Endothelial cell of umbilical vein (primary cell): ENCODE measurements at regions not wholly inside any gene's neighbourhood (a gene's known extent, or its start where the extent isn't known, plus 50 kb on each side); places are given as distances from the start of the nearest gene placed in this dataset.

ENCODE experiments used
- BruUV-seq: library from RNA; stranded (reverse); fragments of 400-500 nt; replicated peaks from 2 replicates; lab custom pipeline; 2021; lab: Mats Ljungman, UMichigan
- CTCF ChIA-PET: fragments of 300-600, 350-600 bp; sonication (Branson Sonifier 250); formaldehyde crosslinking; loops from one replicate; lab custom pipeline; 2021; ENCODE audit warnings: antibody characterized with exemption, inconsistent platforms; lab: Charles Lee
- POLR2A ChIA-PET: fragments of 300-600, 350-600 bp; sonication (Branson Sonifier 250); formaldehyde crosslinking; loops from one replicate; lab custom pipeline; 2021; ENCODE audit warnings: antibody characterized with exemption, inconsistent platforms; lab: Charles Lee
- DNase-seq: peaks from one replicate; pipeline ENCODE4 v3.0.0-alpha.2; 2011; ENCODE audit warnings: low read depth, low spot score
- FAIRE-seq: peaks from 2 replicates; lab custom pipeline; 2011; peaks lifted over from hg19 to GRCh38; lab: Jason Lieb, UNC
- H2AFZ ChIP-seq: 2 replicates; pipeline ENCODE4 v1.6.0; 2012; ENCODE audit warnings: low read depth, low read length, control low read depth, inconsistent platforms
- H3K27ac ChIP-seq: 2 replicates; pipeline ENCODE4 v1.5.1; 2011; ENCODE audit warnings: low read depth, mild to moderate bottlenecking, control low read depth, low read length, moderate library complexity; ENCODE audit not compliant: insufficient read depth
- H3K27me3 ChIP-seq, 2 experiments: 2 replicates each; pipeline versions ENCODE4 v1.6.0 to v1.6.1; 2011; ENCODE audit warnings: low read length in 2 of 2, mixed read lengths in 1 of 2; ENCODE audit not compliant: control insufficient read depth in 2 of 2, insufficient read depth in 2 of 2
- H3K36me3 ChIP-seq, 2 experiments: 2 replicates in 1 of 2; 3 replicates in 1 of 2; pipeline ENCODE4 v1.5.1; 2011; ENCODE audit warnings: low read length in 2 of 2, mild to moderate bottlenecking in 1 of 2, moderate library complexity in 1 of 2; ENCODE audit not compliant: control insufficient read depth in 2 of 2, insufficient read depth in 2 of 2; ENCODE audit errors: extremely low read depth in 1 of 2
- H3K4me1 ChIP-seq: 3 replicates; pipeline ENCODE4 v1.5.1; 2011; ENCODE audit warnings: mild to moderate bottlenecking, low read length; ENCODE audit not compliant: control insufficient read depth, insufficient read depth; ENCODE audit errors: extremely low read depth
- H3K4me2 ChIP-seq: 2 replicates; pipeline ENCODE4 v1.6.1; 2011; ENCODE audit warnings: low read length, control low read depth, mixed read lengths; ENCODE audit not compliant: insufficient read depth
- H3K4me3 ChIP-seq, 3 experiments: fragments of 200-600 bp in 1 of 3; sonication (generic), shearing (Covaris generic) in 1 of 3; replicated peaks in 1 of 3; 2 replicates each; pipeline ENCODE4 v1.5.1; 2011 to 2016; ENCODE audit warnings: control low read depth in 3 of 3, low read length in 3 of 3, mild to moderate bottlenecking in 2 of 3, inconsistent platforms in 1 of 3, low read depth in 1 of 3, moderate library complexity in 1 of 3; ENCODE audit not compliant: insufficient read depth in 1 of 3
- H3K79me2 ChIP-seq: 2 replicates; pipeline ENCODE4 v1.6.0; 2012; ENCODE audit warnings: low read length, inconsistent platforms; ENCODE audit not compliant: control insufficient read depth, insufficient read depth
- H3K9ac ChIP-seq: replicated peaks from 2 replicates; pipeline ENCODE3; 2011; ENCODE audit warnings: low read length, control low read depth; ENCODE audit not compliant: insufficient read depth; ENCODE audit errors: extremely low read depth
- H3K9me1 ChIP-seq: replicated peaks from 3 replicates; pipeline ENCODE4 v1.6.0; 2011; ENCODE audit warnings: mild to moderate bottlenecking, low read length; ENCODE audit not compliant: control insufficient read depth, insufficient read depth; ENCODE audit errors: extremely low read depth
- H3K9me3 ChIP-seq: replicated peaks from 2 replicates; pipeline ENCODE4 v1.5.1; 2012; ENCODE audit warnings: low read length, inconsistent platforms; ENCODE audit not compliant: control insufficient read depth, insufficient read depth
- H4K20me1 ChIP-seq: replicated peaks from 2 replicates; pipeline ENCODE3; 2011; ENCODE audit warnings: mild to moderate bottlenecking, low read length; ENCODE audit not compliant: control insufficient read depth, insufficient read depth; ENCODE audit errors: extremely low read depth
- CTCF ChIP-seq, 2 donors: IDR thresholded peaks; 1 replicate in 1 of 2; 2 replicates in 1 of 2; pipeline ENCODE4 v1.5.1; 2011; ENCODE audit warnings: low read length in 2 of 2, mild to moderate bottlenecking in 2 of 2, moderate library complexity in 2 of 2, control low read depth in 1 of 2, inconsistent platforms in 1 of 2, low read depth in 1 of 2; ENCODE audit not compliant: insufficient read depth in 1 of 2; ENCODE audit errors: extremely low read depth in 1 of 2
- EZH2 ChIP-seq: IDR thresholded peaks from 2 replicates; pipeline ENCODE4 v1.6.1; 2012; ENCODE audit warnings: borderline replicate concordance, low read depth, mild to moderate bottlenecking, moderate library complexity, low read length, inconsistent platforms; ENCODE audit not compliant: severe bottlenecking
- FOS ChIP-seq: IDR thresholded peaks from 2 replicates; pipeline ENCODE4 v1.6.1; 2011; ENCODE audit warnings: mild to moderate bottlenecking, low read length, moderate library complexity, borderline replicate concordance; ENCODE audit not compliant: insufficient read depth
- GATA2 ChIP-seq: IDR thresholded peaks from 2 replicates; pipeline ENCODE4 v1.7.0; 2011; ENCODE audit warnings: low read depth, mild to moderate bottlenecking, moderate library complexity, mixed read lengths, low read length; ENCODE audit not compliant: insufficient read length, insufficient read depth
- JUN ChIP-seq: IDR thresholded peaks from 2 replicates; pipeline ENCODE4 v1.6.1; 2011; ENCODE audit warnings: borderline replicate concordance, low read depth; ENCODE audit not compliant: insufficient read length, insufficient read depth
- MYC ChIP-seq: IDR thresholded peaks from one replicate; pipeline ENCODE4 v1.6.1; 2011; ENCODE audit warnings: mild to moderate bottlenecking, low read depth, low read length
- POLR2A ChIP-seq: IDR thresholded peaks from 2 replicates; pipeline ENCODE4 v1.6.1; 2012; ENCODE audit warnings: low read depth, mild to moderate bottlenecking, control low read depth, low read length
- POLR2AphosphoS5 ChIP-seq: IDR thresholded peaks from 2 replicates; pipeline ENCODE4 v1.6.1; 2012; ENCODE audit warnings: low read depth, mild to moderate bottlenecking, control low read depth, low read length, moderate library complexity; ENCODE audit not compliant: insufficient read depth
- dilution Hi-C: fragments of 300-500 bp; cut with MboI; formaldehyde crosslinking; loops from one replicate; pipeline ENCODE4 v1.15.0; 2019; ENCODE audit warnings: low sequenced_read_pairs; ENCODE audit not compliant: extremely low pct_ligation_motif_present
- intact Hi-C: fragments of 100-400 bp; cut with micrococcal nuclease; formaldehyde crosslinking; loops from one replicate; pipeline ENCODE4 v1.10.0; 2022
- TF ChIP-seq, protein P1 (sequence below): IDR thresholded peaks from 2 replicates; pipeline ENCODE4 v1.6.1; 2011; ENCODE audit not compliant: insufficient read depth, insufficient read length

- POLR2A ChIA-PET: interaction anchor here (1.0 kb wide), 1 partner anchor 658 kb away, joined by 4 read pairs; no protein-coding TSS in a partner anchor
- Histone ChIP-seq H3K36me3 (no peaks in the 10 kb centered on the region), H2AFZ (no peak overlapping the region)
Measured at GRCh38 chr12:130086248-130086647, 76.0 kb upstream of the FZD10 start.

More at GRCh38 chr12:130086248-130086647, 76.0 kb upstream of the FZD10 start:
- Histone ChIP-seq H3K9ac (no peak overlapping the region), H3K27me3 (no peaks in the 10 kb centered on the region), H3K27ac (no peak overlapping the region), H3K4me2 (no peak overlapping the region), H3K79me2 (no peaks in the 10 kb centered on the region), H3K4me1 (no peaks in the 10 kb centered on the region), H3K9me3 (peaks cover 4% of the 10 kb centered on the region), H3K9me1 (no peaks in the 10 kb centered on the region), H3K4me3 (no peak overlapping the region), H4K20me1 (no peaks in the 10 kb centered on the region)
- TF ChIP-seq, protein P1, sequence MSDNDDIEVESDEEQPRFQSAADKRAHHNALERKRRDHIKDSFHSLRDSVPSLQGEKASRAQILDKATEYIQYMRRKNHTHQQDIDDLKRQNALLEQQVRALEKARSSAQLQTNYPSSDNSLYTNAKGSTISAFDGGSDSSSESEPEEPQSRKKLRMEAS: no peak
- TF ChIP-seq POLR2A (no peak), CTCF (IDR thresholded peaks at IDR 0.05; ENCODE audit: extremely low read depth in 1 of 2, insufficient read depth in 1 of 2, low read depth in 1 of 2, low read length in 2 of 2) (no peak), MYC (no peak), POLR2AphosphoS5 (no peak), FOS (no peak), EZH2 (no peak), GATA2 (no peak), JUN (no peak)
- dilution Hi-C loops (no loop called here), intact Hi-C loops (no loop called here)
- BruUV-seq: no TSS peak
- CTCF ChIA-PET: no interaction called here
- FAIRE-seq (no peak), DNase-seq (no peak)
